ENCODE measurements at regions not wholly inside any gene's neighbourhood (a gene's known extent, or its start where the extent isn't known, plus 50 kb on each side); places are given as distances from the start of the nearest gene placed in this dataset.
A peak's percentile ranks its signal among the peaks of the same experiment; 100 is the strongest.

GRCh38 chr16:14360326-14361037, 269.6 kb downstream of the PARN start:
- no peak for DNase-seq

- DNase-seq: no peak
Observed at GRCh38 chr16:14358697-14359305, 271.3 kb downstream of the PARN start.

GRCh38 chr16:14357328-14357727, 272.7 kb downstream of the PARN start:
- DNase-seq: no peak

- DNase-seq: no peak
Observed at GRCh38 chr16:14356064-14356463, 274.0 kb downstream of the PARN start.

- no peak for DNase-seq
Observed at GRCh38 chr16:14354561-14355351, 275.3 kb downstream of the PARN start.

- DNase-seq: no peak
Observed at GRCh38 chr16:14353340-14353739, 276.7 kb downstream of the PARN start.

GRCh38 chr16:14351647-14352046, 278.4 kb downstream of the PARN start:
- DNase-seq: no peak

- no peak for DNase-seq
Observed at GRCh38 chr16:14350626-14351025, 279.4 kb downstream of the PARN start.

- DNase-seq: no peak
Observed at GRCh38 chr16:14350081-14350480, 279.0 kb downstream of the MRTFB start.

- no peak for DNase-seq
Observed at GRCh38 chr16:14347706-14348105, 276.6 kb downstream of the MRTFB start.

GRCh38 chr16:14346278-14347142, 275.4 kb downstream of the MRTFB start:
- no peak for DNase-seq

GRCh38 chr16:14345512-14346115, 274.5 kb downstream of the MRTFB start:
- no peak for DNase-seq

GRCh38 chr16:14344945-14345344, 273.8 kb downstream of the MRTFB start:
- no peak for DNase-seq

GRCh38 chr16:14344292-14344691, 273.2 kb downstream of the MRTFB start:
- no peak for DNase-seq

- DNase-seq: no peak
Observed at GRCh38 chr16:14341324-14342225, 270.5 kb downstream of the MRTFB start.

- DNase-seq: no peak
Observed at GRCh38 chr16:14339694-14340093, 268.6 kb downstream of the MRTFB start.

GRCh38 chr16:14338969-14339368, 267.9 kb downstream of the MRTFB start:
- DNase-seq: no peak

GRCh38 chr16:14338236-14338635, 267.1 kb downstream of the MRTFB start:
- no peak for DNase-seq

- peak; percentile 24 for DNase-seq
Observed at GRCh38 chr16:14337303-14338191, 266.4 kb downstream of the MRTFB start.

GRCh38 chr16:14335297-14335696, 264.2 kb downstream of the MRTFB start:
- no peak for DNase-seq
